ENCODE measurements at regions not wholly inside any gene's neighbourhood (a gene's known extent, or its start where the extent isn't known, plus 50 kb on each side); places are given as distances from the start of the nearest gene placed in this dataset.

- TF ChIP-seq, protein P1, sequence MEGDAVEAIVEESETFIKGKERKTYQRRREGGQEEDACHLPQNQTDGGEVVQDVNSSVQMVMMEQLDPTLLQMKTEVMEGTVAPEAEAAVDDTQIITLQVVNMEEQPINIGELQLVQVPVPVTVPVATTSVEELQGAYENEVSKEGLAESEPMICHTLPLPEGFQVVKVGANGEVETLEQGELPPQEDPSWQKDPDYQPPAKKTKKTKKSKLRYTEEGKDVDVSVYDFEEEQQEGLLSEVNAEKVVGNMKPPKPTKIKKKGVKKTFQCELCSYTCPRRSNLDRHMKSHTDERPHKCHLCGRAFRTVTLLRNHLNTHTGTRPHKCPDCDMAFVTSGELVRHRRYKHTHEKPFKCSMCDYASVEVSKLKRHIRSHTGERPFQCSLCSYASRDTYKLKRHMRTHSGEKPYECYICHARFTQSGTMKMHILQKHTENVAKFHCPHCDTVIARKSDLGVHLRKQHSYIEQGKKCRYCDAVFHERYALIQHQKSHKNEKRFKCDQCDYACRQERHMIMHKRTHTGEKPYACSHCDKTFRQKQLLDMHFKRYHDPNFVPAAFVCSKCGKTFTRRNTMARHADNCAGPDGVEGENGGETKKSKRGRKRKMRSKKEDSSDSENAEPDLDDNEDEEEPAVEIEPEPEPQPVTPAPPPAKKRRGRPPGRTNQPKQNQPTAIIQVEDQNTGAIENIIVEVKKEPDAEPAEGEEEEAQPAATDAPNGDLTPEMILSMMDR (IDR thresholded peaks at IDR 0.05; ENCODE audit: unreplicated experiment) = no peak
- Mint-ChIP-seq H3K4me3 (no peak overlapping the region), H3K4me1 (peaks cover 22% of the 10 kb centered on the region), H3K36me3 (no peaks in the 10 kb centered on the region), H3K9me3 (no peaks in the 10 kb centered on the region), H3K27ac (no peak overlapping the region), H3K27me3 (ENCODE audit: low read depth) (no peaks in the 10 kb centered on the region)
- no peak for DNase-seq (ENCODE audit: low spot score in 2 of 2, unreplicated experiment in 2 of 2)
Measured at GRCh38 chr18:7516266-7517117, 50.6 kb upstream of the PTPRM start.

Data from mesothelial cell of epicardium (in vitro differentiated cells).